K562 (cell line): ENCODE measurements at regions not wholly inside any gene's neighbourhood (a gene's known extent, or its start where the extent isn't known, plus 50 kb on each side); places are given as distances from the start of the nearest gene placed in this dataset.

Source experiments
- CCAR2 ChIP-seq: fragments of 200-400 bp; formaldehyde crosslinking; IDR thresholded peaks from 2 replicates; pipeline ENCODE4 v1.6.1; 2017; ENCODE audit warnings: mild to moderate bottlenecking, low read depth, low read length
- CREM ChIP-seq: IDR thresholded peaks from 2 replicates; pipeline ENCODE4 v1.6.1; 2014; ENCODE audit warnings: antibody characterized with exemption, low read depth
- PTTG1 ChIP-seq: fragments of 450-650 bp; IDR thresholded peaks from 2 replicates; pipeline ENCODE4 v1.6.1; 2016; ENCODE audit warnings: low read depth, mild to moderate bottlenecking, missing genetic modification characterization, missing compliant biosample characterization
- TEAD1 ChIP-seq, 2 experiments: fragments of 450-650 bp in 1 of 2; sonication (generic) in 1 of 2; formaldehyde crosslinking; IDR thresholded peaks; 2 replicates each; pipeline versions ENCODE4 v1.4.0 to v1.8.0; 2020 to 2022; ENCODE audit warnings: mild to moderate bottlenecking in 2 of 2, missing genetic modification reagents in 1 of 2
- ZFP36 ChIP-seq: fragments of 150-350 bp; IDR thresholded peaks from 2 replicates; pipeline ENCODE4 v1.6.1; 2018; ENCODE audit warnings: low read length, low read depth; ENCODE audit not compliant: partially characterized antibody
- ZNF3 ChIP-seq: fragments of 250-450 bp; sonication (Bioruptor Pico); IDR thresholded peaks from 2 replicates; pipeline ENCODE4 v1.5.0; 2021; ENCODE audit warnings: mild to moderate bottlenecking, moderate library complexity
- ZNF778 ChIP-seq: fragments of 450-650 bp; formaldehyde crosslinking; IDR thresholded peaks from 2 replicates; pipeline ENCODE4 v1.4.0; 2020; ENCODE audit warnings: mild to moderate bottlenecking, moderate library complexity
- TF ChIP-seq, protein P1 (sequence below): fragments of 450-650 bp; IDR thresholded peaks from one replicate; pipeline ENCODE4 v1.6.1; 2018; ENCODE audit warnings: mild to moderate bottlenecking, moderate library complexity; ENCODE audit not compliant: partially characterized antibody

DNA sequence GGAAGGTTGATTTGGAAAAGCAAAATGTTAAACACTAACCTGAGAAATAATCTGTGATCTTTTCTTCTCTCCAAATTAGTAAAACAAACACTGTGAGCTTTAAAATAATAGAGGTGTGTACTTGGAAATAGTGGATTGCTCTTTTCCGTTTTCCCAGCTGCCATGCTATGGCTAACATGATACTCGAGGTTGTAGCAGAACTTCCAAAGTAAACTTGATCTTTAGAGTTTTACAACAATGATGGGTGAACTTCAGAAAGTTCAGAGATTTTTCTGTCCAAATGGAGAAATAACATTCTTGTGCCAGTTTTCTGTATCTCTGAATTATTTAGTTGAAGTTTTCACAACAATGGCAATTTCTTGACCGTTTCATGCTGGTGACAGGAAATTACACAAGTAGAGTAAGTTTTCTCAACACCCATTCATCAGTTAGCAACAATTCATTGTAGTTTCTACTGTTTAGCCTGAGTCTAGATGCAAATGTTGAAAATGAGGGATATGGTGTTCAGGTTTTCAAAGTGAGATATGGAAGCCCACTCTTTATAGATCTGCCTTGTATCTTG, 135.3 kb upstream of the CTAGE1 start (continued):
- TF ChIP-seq CREM, result no peak
- TF ChIP-seq ZNF3 (CRISPR knock-in tag), result no peak
- no peak for TF ChIP-seq TEAD1 (CRISPR knock-in tag; IDR thresholded peaks at IDR 0.05)
- no peak for TF ChIP-seq ZNF778 (CRISPR knock-in tag)
- TF ChIP-seq, protein P1, sequence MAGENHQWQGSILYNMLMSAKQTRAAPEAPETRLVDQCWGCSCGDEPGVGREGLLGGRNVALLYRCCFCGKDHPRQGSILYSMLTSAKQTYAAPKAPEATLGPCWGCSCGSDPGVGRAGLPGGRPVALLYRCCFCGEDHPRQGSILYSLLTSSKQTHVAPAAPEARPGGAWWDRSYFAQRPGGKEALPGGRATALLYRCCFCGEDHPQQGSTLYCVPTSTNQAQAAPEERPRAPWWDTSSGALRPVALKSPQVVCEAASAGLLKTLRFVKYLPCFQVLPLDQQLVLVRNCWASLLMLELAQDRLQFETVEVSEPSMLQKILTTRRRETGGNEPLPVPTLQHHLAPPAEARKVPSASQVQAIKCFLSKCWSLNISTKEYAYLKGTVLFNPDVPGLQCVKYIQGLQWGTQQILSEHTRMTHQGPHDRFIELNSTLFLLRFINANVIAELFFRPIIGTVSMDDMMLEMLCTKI, result no peak
- TF ChIP-seq PTTG1, result no peak
- TF ChIP-seq ZFP36, result no peak
- TF ChIP-seq CCAR2, result no peak
